NCI-H226 (cell line): ENCODE measurements at regions not wholly inside any gene's neighbourhood (a gene's known extent, or its start where the extent isn't known, plus 50 kb on each side); places are given as distances from the start of the nearest gene placed in this dataset.

ENCODE experiments used
- DNase-seq: peaks from one replicate; pipeline ENCODE4 v3.0.0-alpha.2; 2015

DNA sequence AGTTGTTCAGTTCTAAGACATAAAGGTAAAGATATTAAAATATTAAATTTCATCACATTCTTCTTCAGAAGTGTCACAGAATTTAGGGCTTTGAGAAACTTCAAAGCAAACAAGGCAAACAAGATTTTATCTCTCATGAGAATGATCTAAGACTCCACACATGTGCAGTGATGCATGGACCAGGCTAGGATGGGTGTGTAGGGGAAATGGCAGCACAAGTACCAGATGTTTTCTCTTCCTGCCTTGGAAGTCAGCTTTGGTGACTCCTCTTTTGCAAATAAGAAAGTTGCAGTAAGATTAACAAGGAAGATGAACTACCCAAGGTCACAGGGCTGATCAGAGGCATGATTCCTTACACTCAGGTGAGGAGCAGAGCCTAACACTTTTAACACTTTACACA, 163.8 kb upstream of the LMNTD1 start:
- DNase-seq: no peak

DNA sequence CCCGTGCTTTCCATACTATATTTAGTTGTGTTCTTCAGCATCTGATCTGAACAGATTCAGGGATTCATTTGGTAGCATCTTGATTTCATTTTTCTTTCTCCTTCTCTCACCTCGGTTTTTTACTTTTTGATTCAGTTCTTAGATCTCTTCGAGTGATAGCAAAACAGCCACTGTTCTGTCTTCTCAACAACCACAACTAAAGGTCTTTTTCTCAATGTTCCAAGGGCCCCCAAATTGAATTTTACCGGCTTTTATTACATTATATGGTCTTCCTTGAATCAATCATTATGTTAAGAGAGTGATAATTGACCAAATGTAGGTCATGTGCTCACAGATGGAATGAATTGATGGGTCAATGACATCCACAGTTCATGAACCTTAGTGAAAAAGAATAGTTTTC, 164.5 kb upstream of the LMNTD1 start:
- DNase-seq: no peak

DNA sequence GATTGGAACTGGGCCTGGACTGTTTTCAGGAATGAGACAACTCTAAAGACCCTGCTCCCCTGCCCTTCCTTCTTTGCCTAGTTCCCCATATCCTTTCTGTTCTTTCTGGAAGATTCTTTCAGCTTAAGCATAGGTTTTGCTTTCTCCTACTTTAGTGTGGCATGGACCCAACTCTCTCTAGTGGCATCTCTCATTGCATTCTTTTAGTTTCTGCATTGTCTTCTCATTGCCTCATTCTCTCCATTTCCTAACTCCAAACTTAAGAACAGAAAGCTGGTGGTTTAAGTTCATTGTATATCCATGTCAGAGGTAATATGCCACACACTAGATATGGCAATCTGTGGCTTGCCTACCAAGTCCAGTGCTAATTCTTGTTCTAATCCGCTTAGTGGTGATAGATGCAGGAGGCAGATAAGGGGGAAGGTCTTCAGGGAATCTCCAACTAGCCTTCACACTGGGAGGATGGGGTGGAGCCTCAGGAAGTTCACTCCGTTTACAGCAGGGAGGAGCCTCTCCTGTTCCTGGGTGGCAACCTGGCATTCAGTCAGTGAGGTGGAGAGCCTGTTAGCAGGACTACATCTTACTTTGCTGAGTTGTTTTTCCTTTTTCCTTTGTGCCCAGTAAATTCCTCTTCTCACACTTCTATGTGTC, 165.1 kb upstream of the LMNTD1 start:
- DNase-seq: no peak

DNA sequence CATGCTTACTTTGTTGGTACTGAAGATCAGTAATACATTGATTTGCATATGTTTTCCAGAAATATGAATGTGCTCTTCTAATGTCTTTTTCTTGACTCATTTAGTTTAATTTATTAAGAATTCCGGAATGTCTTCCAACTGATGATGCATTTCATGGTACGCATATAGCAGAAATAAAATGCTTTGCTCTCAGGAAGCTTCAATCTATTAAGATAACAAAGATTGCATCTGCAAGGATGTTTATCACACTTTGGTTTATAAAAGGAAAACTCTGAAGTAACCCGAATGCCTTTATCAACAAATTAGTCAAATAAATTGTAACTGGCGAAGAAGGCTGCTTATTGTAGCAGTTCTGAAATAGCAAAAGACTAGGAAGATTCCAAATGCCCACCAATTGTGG, 166.4 kb upstream of the LMNTD1 start:
- no peak for DNase-seq

DNA sequence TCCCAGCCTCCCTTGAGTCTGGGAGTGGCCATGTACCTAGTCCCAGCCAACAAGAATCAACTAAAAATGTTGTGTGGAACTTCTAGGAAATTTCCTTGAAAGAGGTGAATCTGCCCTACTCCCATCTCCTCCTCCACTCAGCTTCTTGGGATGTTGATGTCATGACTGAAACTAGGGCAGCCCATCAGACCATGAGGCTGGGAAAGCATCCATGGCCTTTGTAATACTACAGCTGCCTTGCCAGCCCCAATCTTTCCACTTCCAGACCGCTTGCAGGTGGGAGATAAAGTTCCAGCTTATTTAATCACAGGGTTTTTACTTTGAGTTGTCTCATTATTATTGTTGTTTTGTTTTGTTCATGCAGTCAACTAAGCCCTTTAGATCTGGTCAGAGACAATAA, 170.3 kb upstream of the LMNTD1 start:
- DNase-seq: peak; percentile 5

DNA sequence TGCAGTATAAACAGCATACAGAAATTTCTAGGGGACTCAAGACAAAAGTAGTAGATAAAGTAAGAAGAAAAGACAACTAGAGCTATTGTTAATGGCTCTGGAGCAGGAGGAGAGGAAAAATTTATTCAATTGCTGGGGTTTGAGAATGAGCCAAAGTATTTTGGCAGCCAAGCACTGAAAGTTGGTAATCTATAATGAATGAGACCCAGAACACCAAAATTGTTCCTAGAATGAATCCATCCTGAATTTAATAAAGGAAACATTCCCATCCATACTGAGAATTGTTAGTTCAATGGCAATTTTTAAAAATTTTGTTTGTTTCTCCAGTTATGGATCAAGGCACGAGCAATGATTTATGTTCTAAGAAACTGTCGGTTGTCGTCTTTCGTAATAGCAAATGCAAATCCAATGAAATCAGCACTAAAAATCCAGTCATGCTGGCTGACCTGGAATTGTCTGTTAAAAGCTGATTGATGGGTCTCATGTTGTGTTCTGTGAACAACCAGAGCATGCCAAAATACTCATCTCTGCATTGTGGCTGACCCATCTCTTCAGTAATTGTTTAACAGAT, 170.9 kb upstream of the LMNTD1 start:
- DNase-seq: no peak

DNA sequence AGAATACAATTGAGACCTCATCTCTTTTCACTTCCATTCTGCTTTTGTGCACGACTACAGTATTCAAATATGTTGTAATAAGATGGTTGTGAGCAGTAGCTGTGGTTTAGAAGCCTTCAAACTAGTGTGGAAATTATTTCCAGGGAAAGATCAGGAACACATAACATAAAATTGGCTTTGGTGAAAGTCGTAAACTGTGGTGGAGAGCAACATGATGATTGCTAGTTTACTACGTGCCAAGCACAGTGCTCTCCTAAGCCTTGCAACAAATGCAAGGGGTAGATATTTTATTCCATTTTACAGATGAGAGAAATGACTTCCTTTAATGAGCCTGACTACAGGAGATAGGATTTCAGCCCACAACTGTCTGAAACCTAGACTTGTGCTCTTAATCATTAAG, 172.4 kb upstream of the LMNTD1 start:
- DNase-seq: no peak

DNA sequence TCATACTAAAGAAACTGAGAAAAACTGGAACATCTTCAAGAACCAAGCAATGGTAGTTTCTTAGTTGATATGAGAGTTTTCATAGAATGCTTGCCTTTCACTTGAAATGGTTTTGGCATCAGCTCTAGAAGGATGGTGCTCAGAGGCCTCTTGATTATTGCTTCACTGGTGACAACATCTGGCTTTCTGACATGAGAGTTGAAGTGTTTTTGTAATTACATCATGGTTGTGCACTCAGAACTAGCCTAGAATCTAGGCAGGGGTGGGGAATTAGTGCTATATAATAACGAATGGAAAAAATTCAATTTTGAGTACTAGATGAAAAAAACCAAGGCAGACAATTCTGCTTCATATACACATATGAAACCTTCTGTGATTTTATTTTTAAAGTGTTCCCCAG, 172.8 kb upstream of the LMNTD1 start:
- no peak for DNase-seq

DNA sequence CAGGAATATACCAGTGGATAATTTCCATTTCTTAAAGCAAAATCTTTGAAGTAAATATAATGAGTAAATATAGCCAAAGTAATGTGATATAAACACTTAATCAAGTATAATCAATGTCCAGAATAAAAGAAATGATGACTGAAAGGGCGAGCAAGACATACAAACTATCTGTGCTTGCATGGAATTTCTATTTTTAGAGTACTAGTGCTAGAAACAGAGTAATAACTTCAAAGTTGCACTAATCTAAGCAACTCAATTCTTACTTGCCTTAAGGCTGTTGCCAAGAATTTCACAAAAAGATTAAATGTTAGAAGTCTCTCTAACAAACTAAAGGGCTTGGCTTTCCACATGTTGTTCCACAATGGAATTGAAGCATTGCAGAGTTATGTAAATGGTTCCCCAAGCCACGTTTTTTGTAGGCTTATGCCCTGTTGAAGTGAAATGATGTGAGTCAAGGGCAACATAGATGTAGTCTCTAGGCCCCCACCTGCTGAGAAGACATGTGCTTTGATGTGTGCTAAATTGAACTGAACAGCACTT, 175.0 kb upstream of the LMNTD1 start:
- DNase-seq: no peak

DNA sequence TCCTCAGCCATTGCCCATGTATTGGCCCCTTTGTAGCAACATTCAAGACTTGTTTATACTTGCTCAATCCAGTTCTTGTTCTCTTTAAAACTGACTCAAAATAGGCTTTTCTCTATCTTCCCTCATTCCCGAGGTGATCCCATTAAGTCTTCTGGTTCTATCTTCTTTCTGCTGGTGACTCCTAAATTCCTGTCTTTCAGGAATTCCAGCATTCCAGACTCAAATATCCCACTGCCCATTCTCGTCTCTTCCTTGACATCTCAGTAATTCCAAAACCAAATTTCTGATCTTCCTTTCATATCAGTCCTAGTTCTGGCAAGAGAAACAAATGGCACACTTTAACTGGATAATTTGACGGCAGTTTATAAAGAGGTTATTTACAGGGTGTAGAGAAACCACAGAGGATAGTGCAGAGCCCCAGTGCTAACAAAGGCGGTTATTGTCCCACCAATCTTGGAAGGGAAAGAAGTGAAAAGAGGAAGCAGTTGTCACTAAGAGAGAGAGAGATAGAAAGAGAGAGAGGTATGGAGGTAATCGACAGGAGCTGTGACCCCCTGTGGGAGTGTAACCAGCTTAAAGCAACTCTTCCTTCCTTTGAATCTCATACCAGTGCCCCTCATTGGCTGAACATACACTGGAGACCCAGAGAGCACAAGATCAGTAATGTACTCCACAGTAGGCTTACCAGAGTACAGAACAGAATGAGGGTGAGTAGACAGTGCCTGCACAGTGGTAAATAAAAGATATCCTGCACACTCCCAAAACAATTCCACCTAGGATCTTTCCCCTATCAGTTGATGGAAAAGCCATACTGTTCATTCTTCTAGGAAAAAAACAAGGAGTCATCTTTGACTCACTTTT, 177.6 kb upstream of the LMNTD1 start:
- no peak for DNase-seq

DNA sequence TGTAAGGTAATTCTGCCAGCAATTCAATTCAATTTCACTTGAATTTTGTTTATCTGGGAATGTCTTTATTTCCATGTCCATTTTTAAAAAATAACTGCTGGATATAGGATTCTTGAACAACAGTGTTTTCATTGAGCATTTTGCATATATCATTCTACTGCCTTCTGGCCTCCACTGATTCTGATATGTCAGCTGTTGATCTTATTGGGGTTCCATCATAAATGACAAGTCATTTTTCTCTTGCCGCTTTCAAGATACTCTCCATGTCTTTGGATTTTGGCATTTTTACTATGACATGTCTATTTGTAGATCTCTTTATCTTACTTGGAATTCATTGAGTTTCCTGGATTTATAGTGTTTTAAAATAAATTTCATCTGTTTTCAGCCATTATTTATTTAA, 180.5 kb upstream of the LMNTD1 start:
- DNase-seq: no peak

DNA sequence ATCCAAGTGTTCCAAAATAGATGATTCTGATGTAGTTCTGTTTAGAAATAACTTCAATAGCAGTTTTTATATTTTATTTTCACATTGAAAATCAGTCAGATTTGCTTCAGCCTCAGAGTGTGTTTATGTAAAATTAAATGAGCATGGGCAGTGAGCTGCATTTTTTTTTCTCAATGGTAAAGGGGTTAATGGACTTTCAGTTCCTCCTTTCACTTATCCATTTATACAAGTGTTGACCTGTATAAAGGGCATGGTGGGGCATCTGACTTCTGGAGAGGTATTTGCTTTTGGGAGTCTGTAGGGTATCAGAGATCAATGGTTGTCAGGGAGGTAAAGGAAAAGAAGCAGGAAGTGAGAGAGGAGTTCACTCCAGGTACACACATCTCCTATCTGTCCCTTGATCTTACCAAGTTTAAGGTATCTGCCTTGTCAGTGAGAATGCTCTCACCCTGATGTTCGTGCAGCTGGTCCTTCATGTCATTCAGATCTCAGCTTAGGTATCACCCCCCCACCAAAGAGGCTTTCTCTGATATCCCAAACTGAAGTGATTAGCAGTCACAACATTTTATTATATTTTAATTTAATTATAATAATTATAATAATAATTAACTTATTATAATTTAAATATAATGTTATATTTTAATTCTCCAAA, 181.6 kb upstream of the LMNTD1 start:
- DNase-seq: no peak

DNA sequence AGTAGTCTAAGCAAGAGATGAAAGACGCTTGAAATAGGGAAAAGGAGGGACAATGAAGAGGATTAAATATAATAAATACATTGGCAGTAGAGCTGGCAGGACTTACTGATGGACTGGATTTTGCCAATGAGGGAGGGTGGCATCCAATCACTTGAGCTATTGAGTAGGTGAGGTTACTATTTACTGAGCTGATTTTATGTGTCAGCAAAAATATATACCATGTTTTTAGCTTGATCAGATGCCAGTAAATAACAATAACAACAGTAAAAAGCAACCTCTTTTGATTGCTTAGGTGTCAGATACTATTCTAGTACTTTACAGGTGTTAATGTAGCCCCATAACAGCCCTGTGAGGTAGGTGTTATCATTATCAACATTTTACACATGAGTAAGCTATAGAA, 187.5 kb upstream of the LMNTD1 start:
- DNase-seq: no peak

DNA sequence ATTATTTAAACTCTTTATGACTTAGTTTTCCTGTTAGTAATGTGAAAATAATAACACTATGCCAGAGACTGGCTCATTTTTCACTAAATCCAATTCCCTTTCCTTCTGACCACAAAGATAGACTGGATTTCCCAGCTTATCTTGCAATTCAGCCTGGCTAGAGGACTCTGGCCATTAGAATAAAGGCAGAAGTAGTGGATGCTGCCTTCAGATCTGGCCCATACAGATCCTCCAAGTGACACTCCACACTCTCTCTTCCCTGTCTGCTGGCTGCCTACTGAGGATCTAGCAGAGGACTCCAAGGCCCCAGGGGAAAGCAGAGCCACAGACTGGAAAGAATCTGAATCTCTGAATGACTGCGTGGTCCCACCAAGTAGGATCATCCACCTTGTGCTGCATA, 188.8 kb upstream of the LMNTD1 start:
- no peak for DNase-seq

DNA sequence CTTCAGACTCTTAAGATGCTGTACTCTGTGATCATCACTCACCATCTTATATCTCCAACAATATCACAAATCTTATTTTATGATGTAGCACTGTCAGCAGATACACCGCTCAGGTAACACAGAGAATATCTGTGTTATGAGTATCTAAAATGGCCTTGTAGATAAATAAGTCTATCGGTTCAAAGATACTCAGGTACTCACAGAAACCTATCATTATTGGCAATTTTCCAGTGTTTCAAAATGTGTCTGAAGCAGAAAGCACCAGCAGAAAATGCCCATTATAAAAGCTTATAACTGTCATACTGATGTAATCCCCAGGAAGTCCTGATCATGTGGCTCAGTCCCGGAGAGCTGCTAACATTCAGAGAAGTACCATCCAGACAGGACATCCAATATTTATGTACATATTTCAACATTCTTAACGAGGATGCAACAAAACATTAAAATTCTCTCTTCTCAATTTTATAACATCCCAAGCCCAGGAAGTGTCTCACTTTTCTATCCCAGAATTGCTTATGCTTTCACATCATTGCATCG, 190.7 kb upstream of the LMNTD1 start:
- DNase-seq: no peak

DNA sequence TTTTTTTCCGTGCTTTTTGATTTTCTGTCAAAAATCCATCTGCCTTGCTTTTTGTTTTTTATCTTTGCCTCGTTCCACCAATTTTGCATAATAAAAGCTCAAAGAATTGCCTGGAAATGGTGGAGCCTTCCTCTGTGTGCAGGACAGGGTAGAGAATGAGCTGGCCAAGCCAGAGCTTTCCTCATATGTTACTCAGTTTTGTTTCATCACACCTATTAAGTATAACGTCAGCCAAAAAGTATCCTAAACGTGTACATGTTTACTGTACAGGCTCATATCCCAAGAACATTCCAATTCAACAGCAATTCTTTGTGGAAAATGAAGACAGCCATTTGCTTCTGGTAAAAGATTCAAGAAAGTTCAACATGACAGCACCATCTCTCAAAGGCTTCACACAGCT, 191.2 kb upstream of the LMNTD1 start:
- no peak for DNase-seq

DNA sequence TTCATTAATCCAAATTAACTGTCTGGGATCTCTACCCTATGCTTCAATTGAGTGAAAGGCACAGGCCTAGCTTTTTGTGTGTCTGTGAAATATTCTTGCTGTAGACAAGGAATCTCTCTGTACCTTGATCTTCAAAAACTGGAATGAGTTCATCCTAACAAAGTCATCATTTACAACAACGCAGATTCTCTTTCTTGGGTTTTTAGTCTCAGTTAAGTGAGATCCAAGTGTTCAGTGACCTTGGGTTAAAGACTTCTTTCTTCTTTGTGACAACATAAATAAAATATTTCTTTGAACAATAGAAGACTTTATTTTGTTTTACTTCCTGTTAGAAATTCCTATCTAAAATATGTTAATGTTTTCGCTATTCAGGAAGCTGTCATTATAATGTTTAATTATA, 192.2 kb upstream of the LMNTD1 start:
- DNase-seq: no peak

DNA sequence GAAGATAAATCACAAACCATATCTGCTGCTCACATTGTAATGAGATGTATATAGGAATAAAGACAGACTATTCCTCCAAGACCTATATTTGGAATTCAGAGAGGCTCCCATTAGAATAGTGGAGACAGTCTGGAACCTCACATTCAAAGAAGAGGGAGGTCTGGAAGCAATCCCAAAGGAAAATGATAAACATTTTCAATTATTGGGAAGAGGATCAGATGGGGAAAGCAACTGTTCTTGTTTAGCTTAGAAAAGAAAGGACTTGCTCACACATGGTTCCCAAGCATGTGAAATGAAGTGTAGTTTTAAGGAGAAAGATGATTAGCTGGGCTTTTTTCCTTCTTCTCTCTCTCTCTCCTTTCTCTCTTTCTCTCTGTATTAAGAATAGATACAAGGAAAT, 193.0 kb upstream of the LMNTD1 start:
- no peak for DNase-seq

DNA sequence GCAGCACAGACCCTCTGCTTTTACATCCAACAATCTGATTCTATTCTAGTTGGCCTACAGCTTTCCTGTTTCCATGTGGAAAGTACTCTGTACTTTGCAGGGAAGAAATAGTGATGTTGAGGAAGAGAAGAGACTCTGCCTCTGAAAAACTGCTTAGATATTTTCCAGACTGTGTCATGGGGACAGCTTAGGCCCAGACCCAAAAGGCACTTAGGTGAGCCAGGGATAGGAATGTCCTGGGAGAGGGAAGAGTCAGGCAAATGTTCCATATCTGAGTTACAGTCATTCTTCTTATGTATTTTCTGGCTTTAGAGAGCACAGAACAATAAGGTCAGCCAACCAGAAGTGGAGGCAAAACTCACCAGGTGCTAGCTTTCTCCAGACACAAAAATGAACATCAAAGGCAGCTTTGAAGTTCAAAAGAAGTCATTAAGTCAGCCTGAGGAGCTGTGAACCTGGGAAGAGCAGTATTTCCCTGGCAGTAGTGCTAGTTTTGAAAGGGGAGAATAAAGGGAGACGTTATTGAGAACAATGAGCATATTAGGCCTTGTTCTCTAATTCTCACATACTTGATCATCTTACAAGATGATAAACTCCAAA, 199.7 kb upstream of the LMNTD1 start:
- no peak for DNase-seq

DNA sequence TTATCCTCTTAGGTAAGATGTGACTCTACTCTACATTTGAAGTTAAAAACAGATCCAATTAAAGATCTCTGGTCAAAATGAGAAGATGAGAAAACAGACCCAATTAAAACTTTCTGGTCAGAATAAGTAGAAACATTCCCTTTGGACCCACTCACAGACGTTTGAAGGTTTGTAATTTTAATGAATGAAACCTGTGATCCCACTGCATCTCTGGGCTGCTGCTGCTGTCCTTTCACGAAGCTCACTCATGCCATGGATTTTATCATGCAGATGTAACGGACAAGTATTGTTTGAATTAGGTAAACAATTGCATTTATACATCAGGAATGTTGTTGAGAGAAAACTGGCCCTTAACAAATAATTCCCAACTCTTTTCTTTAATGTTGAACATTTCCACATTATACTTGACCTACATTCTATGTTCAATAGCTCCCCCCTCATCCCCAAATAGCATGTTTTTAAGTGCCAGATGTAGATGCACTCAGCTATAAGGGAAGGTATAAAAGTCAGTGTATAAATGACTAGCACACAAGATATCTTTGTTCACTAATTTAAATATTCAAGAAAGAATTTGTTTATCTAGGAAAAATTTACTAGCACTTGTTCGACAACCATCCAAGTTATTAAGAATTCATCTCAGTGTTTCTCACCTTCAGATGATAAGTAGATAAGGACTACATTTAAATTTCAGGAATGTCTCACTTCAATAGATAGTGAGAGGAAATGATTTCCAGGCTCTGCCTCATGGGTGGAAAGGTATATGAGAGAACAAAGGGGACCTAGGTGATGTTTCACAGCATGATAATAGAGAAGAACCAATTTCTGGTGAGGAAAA, 202.3 kb upstream of the LMNTD1 start:
- no peak for DNase-seq

DNA sequence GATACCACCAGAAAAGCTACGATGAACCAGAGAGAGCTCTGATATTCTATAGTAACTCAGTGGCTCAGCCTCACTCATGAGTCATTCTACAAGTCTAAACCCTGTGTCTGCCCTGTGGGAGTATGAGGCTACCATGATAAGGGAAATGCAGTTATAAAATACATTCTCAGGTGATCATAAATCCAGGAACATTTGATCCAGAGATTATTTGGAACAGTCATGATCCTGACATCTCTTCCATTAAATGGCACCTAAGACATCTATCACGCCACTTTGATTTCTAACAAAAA, 202.6 kb upstream of the RASSF8 start:
- peak; percentile 80 for DNase-seq

DNA sequence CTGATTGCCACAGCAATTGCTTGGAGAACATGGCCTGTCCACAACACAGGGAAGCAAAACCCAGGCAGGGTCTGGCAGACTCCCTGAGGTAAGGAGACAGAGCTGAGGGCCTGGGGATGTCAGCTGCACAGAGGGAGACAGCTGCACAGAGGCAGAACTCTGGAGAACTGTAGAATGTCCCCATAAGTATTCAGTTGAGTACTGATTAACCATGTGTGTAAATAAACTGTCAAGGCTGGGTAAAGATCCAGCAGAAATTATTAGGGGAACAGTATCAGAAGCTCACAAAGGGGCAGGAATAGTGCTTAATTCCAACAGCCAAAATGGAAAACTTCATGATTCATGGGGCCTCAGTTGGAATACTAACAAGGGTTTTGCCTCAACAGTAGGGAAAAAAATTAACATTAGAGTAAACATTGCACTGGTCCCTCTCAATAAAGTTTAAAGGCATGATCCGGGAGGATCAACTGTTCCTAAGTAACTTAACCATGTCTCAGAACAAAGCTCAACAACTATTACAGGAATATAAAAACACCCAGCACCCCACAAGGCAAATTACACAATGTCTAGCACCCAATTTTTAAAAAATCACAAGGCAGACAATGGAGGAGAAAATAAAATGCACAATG, 201.3 kb upstream of the RASSF8 start:
- no peak for DNase-seq
